GM12878 (cell line): ENCODE measurements at regions not wholly inside any gene's neighbourhood (a gene's known extent, or its start where the extent isn't known, plus 50 kb on each side); places are given as distances from the start of the nearest gene placed in this dataset.

Experiments used
- ATAC-seq: fragments of 200-7000 bp; cut with Tn5 transposase; 3 replicates; pipeline ENCODE4 v1.9.1; 2020; ENCODE audit warnings: mild to moderate bottlenecking, moderate library complexity
- BruUV-seq: library from RNA; stranded (reverse); fragments of 400-500 nt; replicated peaks from 2 replicates; lab custom pipeline; 2021; lab: Mats Ljungman, UMichigan
- CTCF ChIA-PET: fragments of 300-600 bp; sonication (Branson Sonifier 250); formaldehyde crosslinking; extraction: SDS; loops from one replicate; lab custom pipeline; 2021; ENCODE audit warnings: inconsistent platforms; lab: Yijun Ruan, JAX
- POLR2A ChIA-PET: fragments of 350-600 bp; formaldehyde crosslinking; extraction: SDS; loops from one replicate; lab custom pipeline; 2021; ENCODE audit warnings: inconsistent platforms; lab: Charles Lee
- RAD21 ChIA-PET: fragments of 300-600 bp; sonication (Branson Sonifier 250); formaldehyde crosslinking; loops from one replicate; lab custom pipeline; 2023; ENCODE audit warnings: antibody characterized with exemption; ENCODE audit not compliant: unreplicated experiment; lab: Charles Lee
- SMC1A ChIA-PET: fragments of 300-600 bp; sonication (Branson Sonifier 250); formaldehyde crosslinking; loops from one replicate; lab custom pipeline; 2023; ENCODE audit not compliant: unreplicated experiment, uncharacterized antibody; lab: Charles Lee
- DNase-seq: peaks from one replicate; pipeline ENCODE4 v3.0.0-alpha.2; 2011; ENCODE audit warnings: low read depth, low spot score
- FAIRE-seq: peaks from 3 replicates; lab custom pipeline; 2011; peaks lifted over from hg19 to GRCh38; lab: Jason Lieb, UNC
- H2AFZ ChIP-seq: 2 replicates; pipeline ENCODE4 v1.6.0; 2011; ENCODE audit warnings: low read depth, low read length, control low read depth; ENCODE audit not compliant: control insufficient read depth
- H3K27ac ChIP-seq: 2 replicates; pipeline ENCODE4 v1.5.1; 2011; ENCODE audit warnings: control low read depth; ENCODE audit not compliant: control insufficient read depth, insufficient read depth
- H3K27me3 ChIP-seq, 2 experiments: replicated peaks in 1 of 2; 2 replicates each; pipeline versions ENCODE4 v1.6.0 to v1.6.1; 2011; ENCODE audit warnings: low read length in 1 of 2; ENCODE audit not compliant: control insufficient read depth in 2 of 2, insufficient read depth in 2 of 2
- H3K36me3 ChIP-seq, 2 experiments: 2 replicates each; pipeline ENCODE4 v1.5.1; 2011; ENCODE audit warnings: low read length in 1 of 2; ENCODE audit not compliant: control insufficient read depth in 2 of 2, insufficient read depth in 2 of 2
- H3K4me1 ChIP-seq: 2 replicates; pipeline ENCODE4 v1.6.1; 2011; ENCODE audit warnings: mild to moderate bottlenecking, low read length, moderate library complexity, mixed read lengths; ENCODE audit not compliant: control insufficient read depth, insufficient read depth
- H3K4me2 ChIP-seq: 2 replicates; pipeline ENCODE4 v1.6.0; 2011; ENCODE audit warnings: control low read depth; ENCODE audit not compliant: control insufficient read depth, insufficient read depth
- H3K4me3 ChIP-seq: fragments of 200-600 bp; sonication (generic); 2 replicates; pipeline ENCODE4 v1.5.1; 2016
- H3K79me2 ChIP-seq: 2 replicates; pipeline ENCODE4 v1.6.0; 2011; ENCODE audit warnings: low read length; ENCODE audit not compliant: control insufficient read depth, insufficient read depth
- H3K9ac ChIP-seq: 2 replicates; pipeline ENCODE4 v1.8.0; 2011; ENCODE audit warnings: low read length, control low read depth, mixed read lengths; ENCODE audit not compliant: control insufficient read depth, insufficient read depth
- H3K9me3 ChIP-seq: replicated peaks from 3 replicates; pipeline ENCODE4 v1.5.1; 2011; ENCODE audit warnings: mild to moderate bottlenecking, low read length; ENCODE audit not compliant: control insufficient read depth, insufficient read depth
- H4K20me1 ChIP-seq: 2 replicates; pipeline ENCODE4 v1.6.0; 2011; ENCODE audit not compliant: control insufficient read depth, insufficient read depth
- BRCA1 ChIP-seq: IDR thresholded peaks from 2 replicates; pipeline ENCODE4 v1.6.1; 2011; ENCODE audit warnings: low read depth, low read length, improper control_type of control experiment
- CBFB ChIP-seq: IDR thresholded peaks from 2 replicates; pipeline ENCODE4 v1.6.1; 2016; ENCODE audit warnings: antibody characterized with exemption, low read depth
- KAT2A ChIP-seq: conservative IDR thresholded peaks from 2 replicates; pipeline ENCODE4 v1.6.1; 2011; ENCODE audit warnings: low read depth, low read length; ENCODE audit not compliant: control insufficient read depth
- PRDM15 ChIP-seq: fragments of 450-650 bp; formaldehyde crosslinking; IDR thresholded peaks from 2 replicates; pipeline ENCODE4 v1.4.0; 2020; ENCODE audit warnings: mild to moderate bottlenecking, moderate library complexity
- WGBS: methylation state at CpG from one replicate; pipeline ENCODE4 v1.1.6; 2016; ENCODE audit warnings: low lambda C conversion rate; ENCODE audit not compliant: insufficient replicate concordance, insufficient coverage; ENCODE audit errors: missing lambda C conversion rate; 5-methylcytosine and 5-hydroxymethylcytosine counted together
- in situ Hi-C: fragments of 300-500 bp; cut with MboI; formaldehyde crosslinking; loops from 9 replicates; pipeline ENCODE4 v1.14.3; 2018; ENCODE audit warnings: mixed read lengths
- intact Hi-C: fragments of 100-400 bp; cut with micrococcal nuclease; formaldehyde crosslinking; loops from one replicate; pipeline ENCODE4 v1.14.2; 2022; ENCODE audit not compliant: unreplicated experiment
- TF ChIP-seq, protein P1 (sequence below): fragments of 450-650 bp; IDR thresholded peaks from 2 replicates; pipeline ENCODE4 v1.6.1; 2017; ENCODE audit warnings: mild to moderate bottlenecking, moderate library complexity

DNA sequence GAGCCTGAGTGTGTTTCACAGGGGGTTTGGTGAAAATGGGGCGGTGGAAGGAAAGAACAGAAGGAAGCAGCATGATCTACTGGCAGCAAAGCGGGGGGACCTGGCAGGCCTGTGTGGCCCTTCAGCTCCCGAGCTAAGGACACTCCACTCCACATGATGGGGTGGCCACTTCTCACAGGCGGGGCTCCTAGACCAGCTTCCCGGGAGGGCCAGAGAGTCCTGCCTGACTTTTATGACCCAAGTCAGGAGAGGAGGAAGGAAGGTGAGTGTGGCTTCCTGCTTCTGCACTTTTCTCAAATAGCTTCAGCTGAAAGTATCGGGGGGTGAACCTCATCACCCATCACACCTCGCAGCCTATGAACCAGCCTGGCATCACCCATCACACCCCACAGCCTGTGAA lies 117.5 kb upstream of the AFDN start:
- SMC1A ChIA-PET: no interaction called here
- CTCF ChIA-PET: no interaction called here

More for the DNA sequence above, 117.5 kb upstream of the AFDN start:
- 41% methylated on average over 7 of the region's 7 CpGs for WGBS
- Histone ChIP-seq H3K79me2 (no peaks in the 10 kb centered on the region), H3K4me2 (no peak overlapping the region), H3K27ac (no peak overlapping the region), H2AFZ (no peak overlapping the region), H3K36me3 (no peaks in the 10 kb centered on the region), H4K20me1 (no peaks in the 10 kb centered on the region), H3K27me3 (peaks cover 7 to 8% of the 10 kb centered on the region in 2 experiments)
- FAIRE-seq: no peak
- ChIA-PET RAD21 (no interaction called here), POLR2A (interaction anchor here (0.6 kb wide), 1 partner anchor 1331 kb away, joined by 3 read pairs; no protein-coding TSS in a partner anchor)
- no peak for TF ChIP-seq BRCA1
- no peak for TF ChIP-seq PRDM15 (CRISPR knock-in tag)
- no peak for TF ChIP-seq KAT2A
- TF ChIP-seq, protein P1, sequence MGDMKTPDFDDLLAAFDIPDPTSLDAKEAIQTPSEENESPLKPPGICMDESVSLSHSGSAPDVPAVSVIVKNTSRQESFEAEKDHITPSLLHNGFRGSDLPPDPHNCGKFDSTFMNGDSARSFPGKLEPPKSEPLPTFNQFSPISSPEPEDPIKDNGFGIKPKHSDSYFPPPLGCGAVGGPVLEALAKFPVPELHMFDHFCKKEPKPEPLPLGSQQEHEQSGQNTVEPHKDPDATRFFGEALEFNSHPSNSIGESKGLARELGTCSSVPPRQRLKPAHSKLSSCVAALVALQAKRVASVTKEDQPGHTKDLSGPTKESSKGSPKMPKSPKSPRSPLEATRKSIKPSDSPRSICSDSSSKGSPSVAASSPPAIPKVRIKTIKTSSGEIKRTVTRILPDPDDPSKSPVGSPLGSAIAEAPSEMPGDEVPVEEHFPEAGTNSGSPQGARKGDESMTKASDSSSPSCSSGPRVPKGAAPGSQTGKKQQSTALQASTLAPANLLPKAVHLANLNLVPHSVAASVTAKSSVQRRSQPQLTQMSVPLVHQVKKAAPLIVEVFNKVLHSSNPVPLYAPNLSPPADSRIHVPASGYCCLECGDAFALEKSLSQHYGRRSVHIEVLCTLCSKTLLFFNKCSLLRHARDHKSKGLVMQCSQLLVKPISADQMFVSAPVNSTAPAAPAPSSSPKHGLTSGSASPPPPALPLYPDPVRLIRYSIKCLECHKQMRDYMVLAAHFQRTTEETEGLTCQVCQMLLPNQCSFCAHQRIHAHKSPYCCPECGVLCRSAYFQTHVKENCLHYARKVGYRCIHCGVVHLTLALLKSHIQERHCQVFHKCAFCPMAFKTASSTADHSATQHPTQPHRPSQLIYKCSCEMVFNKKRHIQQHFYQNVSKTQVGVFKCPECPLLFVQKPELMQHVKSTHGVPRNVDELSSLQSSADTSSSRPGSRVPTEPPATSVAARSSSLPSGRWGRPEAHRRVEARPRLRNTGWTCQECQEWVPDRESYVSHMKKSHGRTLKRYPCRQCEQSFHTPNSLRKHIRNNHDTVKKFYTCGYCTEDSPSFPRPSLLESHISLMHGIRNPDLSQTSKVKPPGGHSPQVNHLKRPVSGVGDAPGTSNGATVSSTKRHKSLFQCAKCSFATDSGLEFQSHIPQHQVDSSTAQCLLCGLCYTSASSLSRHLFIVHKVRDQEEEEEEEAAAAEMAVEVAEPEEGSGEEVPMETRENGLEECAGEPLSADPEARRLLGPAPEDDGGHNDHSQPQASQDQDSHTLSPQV: no peak
- TF ChIP-seq CBFB: no peak
- TF ChIP-seq, all 136 proteins: peak for 0
- intact Hi-C loops: no loop called here
- Histone ChIP-seq H3K4me1 (peaks cover 9% of the 10 kb centered on the region; the same call in 1 of the 2 replicates), H3K4me3 (no peak overlapping the region), H3K9ac (no peak overlapping the region), H3K9me3 (no peaks in the 10 kb centered on the region)
- no peak for DNase-seq
- no TSS peak for BruUV-seq
- in situ Hi-C loops: no loop called here
- ATAC-seq: no peak
